Fibroblast of mammary gland (primary cell): ENCODE measurements at regions not wholly inside any gene's neighbourhood (a gene's known extent, or its start where the extent isn't known, plus 50 kb on each side); places are given as distances from the start of the nearest gene placed in this dataset.
"Not testable (repeated sequence)": the region's sequence is repeated elsewhere in the genome, so short reads cannot be mapped to it uniquely, and the experiment has no call there.

Experiments used
- DNase-seq: peaks from one replicate; pipeline ENCODE4 v3.0.0-alpha.2; 2010; ENCODE audit warnings: low read depth
- H3K4me3 ChIP-seq: 2 replicates; pipeline ENCODE4 v1.5.1; 2011; ENCODE audit warnings: low read depth, mild to moderate bottlenecking, low read length, moderate library complexity; ENCODE audit not compliant: control insufficient read depth
- TF ChIP-seq, protein P1 (sequence below): conservative IDR thresholded peaks from 2 replicates; pipeline ENCODE4 v1.5.1; 2011; ENCODE audit warnings: low read depth, low read length, inconsistent platforms; ENCODE audit not compliant: control insufficient read depth, insufficient read depth

GRCh38 chrX:143304025-143304424 lies 213.2 kb downstream of the SPANXN3 start:
- H3K4me3 ChIP-seq = no peak overlapping the region
- DNase-seq = no peak
- TF ChIP-seq, protein P1, sequence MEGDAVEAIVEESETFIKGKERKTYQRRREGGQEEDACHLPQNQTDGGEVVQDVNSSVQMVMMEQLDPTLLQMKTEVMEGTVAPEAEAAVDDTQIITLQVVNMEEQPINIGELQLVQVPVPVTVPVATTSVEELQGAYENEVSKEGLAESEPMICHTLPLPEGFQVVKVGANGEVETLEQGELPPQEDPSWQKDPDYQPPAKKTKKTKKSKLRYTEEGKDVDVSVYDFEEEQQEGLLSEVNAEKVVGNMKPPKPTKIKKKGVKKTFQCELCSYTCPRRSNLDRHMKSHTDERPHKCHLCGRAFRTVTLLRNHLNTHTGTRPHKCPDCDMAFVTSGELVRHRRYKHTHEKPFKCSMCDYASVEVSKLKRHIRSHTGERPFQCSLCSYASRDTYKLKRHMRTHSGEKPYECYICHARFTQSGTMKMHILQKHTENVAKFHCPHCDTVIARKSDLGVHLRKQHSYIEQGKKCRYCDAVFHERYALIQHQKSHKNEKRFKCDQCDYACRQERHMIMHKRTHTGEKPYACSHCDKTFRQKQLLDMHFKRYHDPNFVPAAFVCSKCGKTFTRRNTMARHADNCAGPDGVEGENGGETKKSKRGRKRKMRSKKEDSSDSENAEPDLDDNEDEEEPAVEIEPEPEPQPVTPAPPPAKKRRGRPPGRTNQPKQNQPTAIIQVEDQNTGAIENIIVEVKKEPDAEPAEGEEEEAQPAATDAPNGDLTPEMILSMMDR = no peak

DNA sequence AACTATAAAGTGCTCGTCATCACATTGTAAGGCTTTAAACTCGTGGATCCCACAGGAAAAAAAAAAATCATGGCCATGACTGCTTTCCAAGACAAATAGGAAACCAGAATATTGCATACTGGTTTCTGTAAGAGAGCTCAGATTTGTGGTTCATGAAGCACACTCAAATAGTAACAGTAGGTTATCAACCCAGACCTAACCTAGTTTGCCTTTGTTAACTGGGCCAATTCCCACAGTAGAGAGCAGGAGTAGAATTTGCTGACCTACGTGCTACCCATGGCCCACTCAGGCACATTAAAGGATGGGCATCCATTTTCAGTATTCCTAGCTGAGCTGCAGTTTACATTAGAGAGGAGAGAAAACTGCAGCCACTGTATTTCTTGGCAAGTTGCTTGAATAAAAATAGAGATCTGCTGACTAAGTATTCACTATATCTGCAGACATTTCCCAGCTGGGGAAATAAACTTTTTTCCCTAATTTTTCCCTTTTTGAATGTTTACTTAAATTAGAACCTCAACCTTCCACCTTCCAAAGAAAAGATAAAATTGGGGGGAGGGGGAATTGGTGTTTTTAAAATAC lies 218.5 kb downstream of the SPANXN3 start:
- no peak overlapping the region for H3K4me3 ChIP-seq
- DNase-seq = no peak
- TF ChIP-seq, protein P1 = no peak

- no peak for DNase-seq
Observed at GRCh38 chrX:143296521-143296920, 220.8 kb downstream of the SPANXN3 start.

GRCh38 chrX:143287236-143287635 lies 230.0 kb downstream of the SPANXN3 start:
- DNase-seq = no peak
- no peak overlapping the region for H3K4me3 ChIP-seq
- TF ChIP-seq, protein P1 = no peak

More at GRCh38 chrX:143296521-143296920, 220.8 kb downstream of the SPANXN3 start:
- H3K4me3 ChIP-seq = no peak overlapping the region
- TF ChIP-seq, protein P1 = no peak

DNA sequence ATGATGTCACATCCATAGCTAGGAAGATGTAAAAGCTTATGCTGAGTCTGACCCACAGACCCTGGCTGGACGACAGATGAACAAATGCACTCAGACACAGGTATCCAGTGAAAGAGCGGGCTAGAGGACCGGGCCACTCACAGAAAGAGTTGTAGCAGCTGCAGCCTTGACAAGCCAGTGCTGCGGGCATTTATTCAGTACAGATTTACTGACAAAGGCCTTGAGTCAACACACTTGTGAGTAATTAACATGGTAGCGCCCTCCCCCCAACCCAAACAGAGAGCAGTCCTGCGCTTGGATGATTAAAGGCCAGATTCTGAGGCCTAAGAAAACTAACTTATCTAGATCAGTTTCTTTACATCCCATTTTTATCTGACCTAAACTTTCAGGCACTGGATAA lies 244.6 kb downstream of the SPANXN4 start:
- no peak for DNase-seq
- H3K4me3 ChIP-seq = no peak overlapping the region
- TF ChIP-seq, protein P1 = no peak

- H3K4me3 ChIP-seq, DNase-seq: not testable (repeated sequence)
Observed at GRCh38 chrX:143244593-143244992, 218.9 kb downstream of the SPANXN4 start.

DNA sequence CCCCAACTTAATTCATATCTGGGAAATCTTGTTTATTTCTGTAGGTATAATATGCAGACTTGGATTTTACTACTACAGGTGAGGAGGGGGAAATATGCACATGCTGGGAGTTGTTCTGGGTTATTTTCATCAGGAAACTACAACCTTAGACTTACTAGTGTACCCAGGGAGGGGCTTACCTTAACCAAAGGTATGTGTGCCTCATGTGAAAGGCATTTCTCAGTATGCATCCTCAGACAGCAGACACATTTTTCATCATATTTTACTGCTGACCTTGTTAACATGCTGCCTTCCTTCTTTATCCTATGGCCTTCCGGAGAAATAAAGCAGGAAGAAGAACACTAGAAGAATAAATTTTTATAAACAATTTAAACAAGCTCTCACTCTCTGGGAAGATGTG lies 214.9 kb downstream of the SPANXN4 start:
- TF ChIP-seq, protein P1 = no peak
- no peak for DNase-seq
- no peak overlapping the region for H3K4me3 ChIP-seq
